Posterior cingulate gyrus (tissue), 11 donors: ENCODE measurements at regions not wholly inside any gene's neighbourhood (a gene's known extent, or its start where the extent isn't known, plus 50 kb on each side); places are given as distances from the start of the nearest gene placed in this dataset.

Experiments used
- DNase-seq, 10 donors: peaks; one replicate each; pipeline versions ENCODE4 v3.0.0 to v3.0.0-alpha.2; 2020 to 2021; ENCODE audit warnings: mixed read lengths in 3 of 10
- intact Hi-C: fragments of 100-400 bp; cut with DNase I; formaldehyde crosslinking; loops from one replicate; pipeline ENCODE4 v1.15.1; 2023

- DNase-seq: no peak
- intact Hi-C loops: loop anchor here (5.0 to 10.0 kb wide), 2 partner anchors 856 to 909 kb away; no protein-coding TSS in a partner anchor
These were observed 100.1 kb upstream of the MAP2 start for GRCh38 chr2:209323738-209324137.

- intact Hi-C loops: loop anchor here (5.0 to 10.0 kb wide), 2 partner anchors 857 to 909 kb away; no protein-coding TSS in a partner anchor
These were observed 99.6 kb upstream of the MAP2 start for GRCh38 chr2:209324281-209324680.

GRCh38 chr2:209331291-209331844 lies 92.5 kb upstream of the MAP2 start:
- no peak for DNase-seq
- intact Hi-C loops: loop anchor here (10.0 kb wide), 1 partner anchor 643 kb away; no protein-coding TSS in a partner anchor

More at GRCh38 chr2:209324281-209324680, 99.6 kb upstream of the MAP2 start:
- DNase-seq: no peak

GRCh38 chr2:209334188-209335017 lies 89.4 kb upstream of the MAP2 start:
- intact Hi-C loops: loop anchor here (1.0 to 10.0 kb wide), 3 partner anchors 89 to 640 kb away; no protein-coding TSS in a partner anchor
- DNase-seq: peak in 9 of 10 donors; percentile 32 to 89 (median 54)

GRCh38 chr2:209340522-209340921 lies 83.3 kb upstream of the MAP2 start:
- intact Hi-C loops: no loop called here
- no peak for DNase-seq

- intact Hi-C loops: no loop called here
- DNase-seq: no peak
These were observed 79.5 kb upstream of the MAP2 start for GRCh38 chr2:209344349-209344748.

GRCh38 chr2:209348433-209348832 lies 75.4 kb upstream of the MAP2 start:
- intact Hi-C loops: no loop called here
- no peak for DNase-seq

- DNase-seq: no peak
- intact Hi-C loops: no loop called here
These were observed 72.2 kb upstream of the MAP2 start for GRCh38 chr2:209351636-209352035.

- no peak for DNase-seq
- intact Hi-C loops: no loop called here
These were observed 64.9 kb upstream of the MAP2 start for GRCh38 chr2:209358992-209359391.

GRCh38 chr2:209367075-209367747 lies 56.6 kb upstream of the MAP2 start:
- no peak for DNase-seq
- intact Hi-C loops: no loop called here

GRCh38 chr2:209368406-209368805 lies 55.4 kb upstream of the MAP2 start:
- intact Hi-C loops: no loop called here
- DNase-seq: no peak

- intact Hi-C loops: no loop called here
- DNase-seq: no peak
These were observed 54.9 kb upstream of the MAP2 start for GRCh38 chr2:209368914-209369313.

GRCh38 chr2:209369656-209370055 lies 54.2 kb upstream of the MAP2 start:
- intact Hi-C loops: no loop called here
- DNase-seq: no peak

- intact Hi-C loops: no loop called here
- no peak for DNase-seq
These were observed 52.4 kb upstream of the MAP2 start for GRCh38 chr2:209371407-209371806.
